HEK293 (cell line): ENCODE measurements at regions not wholly inside any gene's neighbourhood (a gene's known extent, or its start where the extent isn't known, plus 50 kb on each side); places are given as distances from the start of the nearest gene placed in this dataset.
A peak's percentile ranks its signal among the peaks of the same experiment; 100 is the strongest.

Experiments
- CTCF ChIA-PET: fragments of 350-600 bp; formaldehyde crosslinking; extraction: SDS; loops from one replicate; lab custom pipeline; 2021; ENCODE audit warnings: antibody characterized with exemption; lab: Yijun Ruan, JAX
- POLR2A ChIA-PET: fragments of 300-600 bp; formaldehyde crosslinking; extraction: SDS; loops from one replicate; lab custom pipeline; 2020; ENCODE audit warnings: antibody characterized with exemption, inconsistent platforms; lab: Yijun Ruan, JAX
- H3K27ac ChIP-seq: fragments of 200-500 bp; sonication (Bioruptor generic); 2 replicates; pipeline ENCODE4 v1.5.1; 2014; ENCODE audit warnings: low read depth, low read length, control low read depth, inconsistent platforms; ENCODE audit errors: extremely low read depth
- H3K36me3 ChIP-seq, 2 experiments: fragments of 200-500 bp in 1 of 2; sonication (Bioruptor generic) in 1 of 2; 1 replicate in 1 of 2; 2 replicates in 1 of 2; pipeline ENCODE4 v1.5.1; 2014 to 2017; ENCODE audit warnings: inconsistent platforms in 2 of 2, low read length in 2 of 2; ENCODE audit not compliant: control insufficient read depth in 2 of 2, insufficient read depth in 1 of 2
- H3K4me1 ChIP-seq: fragments of 200-500 bp; sonication (Bioruptor generic); 2 replicates; pipeline ENCODE4 v1.5.1; 2014; ENCODE audit warnings: mild to moderate bottlenecking, low read length, inconsistent platforms; ENCODE audit not compliant: control insufficient read depth, insufficient read depth
- H3K4me3 ChIP-seq: 2 replicates; pipeline ENCODE4 v1.5.1; 2011; ENCODE audit warnings: low read depth, mild to moderate bottlenecking, control low read depth, low read length, moderate library complexity
- H3K9me3 ChIP-seq: fragments of 200-500 bp; sonication (Bioruptor generic); 2 replicates; pipeline ENCODE4 v1.5.1; 2014; ENCODE audit warnings: low read depth, low read length, inconsistent platforms; ENCODE audit not compliant: control insufficient read depth, insufficient read depth
- PRDM1 ChIP-seq: fragments of 450-650 bp; formaldehyde crosslinking; IDR thresholded peaks from 2 replicates; pipeline ENCODE4; 2016; ENCODE audit warnings: missing biosample characterization, missing genetic modification characterization
- PRDM4 ChIP-seq: fragments of 450-650 bp; formaldehyde crosslinking; IDR thresholded peaks from 2 replicates; pipeline ENCODE4 v1.5.1; 2017; ENCODE audit warnings: missing biosample characterization, missing genetic modification characterization
- SCRT2 ChIP-seq: fragments of 450-650 bp; formaldehyde crosslinking; IDR thresholded peaks from 2 replicates; pipeline ENCODE4 v1.5.1; 2016; ENCODE audit warnings: missing biosample characterization, missing genetic modification characterization
- ZBTB7A ChIP-seq: fragments of 450-650 bp; formaldehyde crosslinking; IDR thresholded peaks from 2 replicates; pipeline ENCODE4 v1.5.1; 2016; ENCODE audit warnings: low read depth, missing biosample characterization, missing genetic modification characterization
- ZNF549 ChIP-seq: fragments of 450-650 bp; IDR thresholded peaks from 2 replicates; pipeline ENCODE4 v1.5.1; 2018; ENCODE audit warnings: missing biosample characterization, missing genetic modification characterization, mild to moderate bottlenecking, inconsistent platforms, moderate library complexity
- ZNF558 ChIP-seq: fragments of 450-650 bp; formaldehyde crosslinking; IDR thresholded peaks from 2 replicates; pipeline ENCODE4 v1.5.1; 2016; ENCODE audit warnings: missing biosample characterization, missing genetic modification characterization

GRCh38 chr1:240036526-240036925, 55.2 kb upstream of the FMN2 start:
- no peaks in the 10 kb centered on the region for H3K9me3 ChIP-seq
- no peaks in the 10 kb centered on the region for H3K4me1 ChIP-seq
- POLR2A ChIA-PET: interaction anchor here (0.6 kb wide), 1 partner anchor 104 kb away, joined by 4 read pairs; no protein-coding TSS in a partner anchor
- TF ChIP-seq PRDM1 (tag by site-specific recombination): no peak
- TF ChIP-seq ZBTB7A: no peak
- no peak for TF ChIP-seq ZNF558 (tag by site-specific recombination)
- no peak for TF ChIP-seq SCRT2 (tag by site-specific recombination)
- no peak for TF ChIP-seq PRDM4 (tag by site-specific recombination)
- peak; percentile 100 for TF ChIP-seq ZNF549
- H3K36me3 ChIP-seq: no peaks in the 10 kb centered on the region
- no peak overlapping the region for H3K27ac ChIP-seq
- H3K4me3 ChIP-seq: no peak overlapping the region
- CTCF ChIA-PET: interaction anchor here (0.9 to 3.1 kb wide), 3 partner anchors 9 to 153 kb away, joined by 3 to 11 read pairs (median 9); no protein-coding TSS in a partner anchor
